ENCODE measurements at regions not wholly inside any gene's neighbourhood (a gene's known extent, or its start where the extent isn't known, plus 50 kb on each side); places are given as distances from the start of the nearest gene placed in this dataset.

- TF ChIP-seq ZNF274 (IDR thresholded peaks at IDR 0.05; ENCODE audit: low read depth, low read length) (no peak), YY1 (IDR thresholded peaks at IDR 0.05; ENCODE audit: insufficient read depth, insufficient read length) (no peak), SUZ12 (IDR thresholded peaks at IDR 0.05; ENCODE audit: extremely low read depth, insufficient read depth, insufficient read length) (no peak)
- Histone ChIP-seq H3K36me3 (ENCODE audit: insufficient read depth, insufficient read length, low read length) (no peaks in the 10 kb centered on the region), H3K27me3 (ENCODE audit: insufficient read depth, insufficient read length) (no peaks in the 10 kb centered on the region)
Observed at GRCh38 chr18:39271654-39272053, 1706.1 kb upstream of the CELF4 start.

GRCh38 chr18:39260565-39260964 is 1695.0 kb upstream of the CELF4 start:
- no peaks in the 10 kb centered on the region for H3K9me3 ChIP-seq (ENCODE audit: insufficient read depth, low read length)
- no peak overlapping the region for H3K9ac ChIP-seq (ENCODE audit: insufficient read length, low read depth)
- H3K36me3 ChIP-seq (ENCODE audit: insufficient read depth, insufficient read length, low read length), result no peaks in the 10 kb centered on the region
- no peaks in the 10 kb centered on the region for H3K27me3 ChIP-seq (ENCODE audit: insufficient read depth, insufficient read length)
- TF ChIP-seq YY1 (IDR thresholded peaks at IDR 0.05; ENCODE audit: insufficient read depth, insufficient read length), result no peak
- no peaks in the 10 kb centered on the region for H3K4me1 ChIP-seq (ENCODE audit: insufficient read depth, insufficient read length)
- no peak overlapping the region for H3K4me3 ChIP-seq (ENCODE audit: insufficient read length, low read depth)
- DNase-seq (ENCODE audit: low read depth, low spot score), result no peak

More at GRCh38 chr18:39271654-39272053, 1706.1 kb upstream of the CELF4 start:
- no peaks in the 10 kb centered on the region for H3K9me3 ChIP-seq (ENCODE audit: insufficient read depth, low read length)
- H3K4me3 ChIP-seq (ENCODE audit: insufficient read length, low read depth), result no peak overlapping the region
- no peaks in the 10 kb centered on the region for H3K4me1 ChIP-seq (ENCODE audit: insufficient read depth, insufficient read length)
- DNase-seq (ENCODE audit: low read depth, low spot score), result no peak
- no peak overlapping the region for H3K9ac ChIP-seq (ENCODE audit: insufficient read length, low read depth)

GRCh38 chr18:39259736-39260135 is 1694.1 kb upstream of the CELF4 start:
- no peak for DNase-seq (ENCODE audit: low read depth, low spot score)
- TF ChIP-seq SUZ12 (IDR thresholded peaks at IDR 0.05; ENCODE audit: extremely low read depth, insufficient read depth, insufficient read length) (no peak), ZNF274 (IDR thresholded peaks at IDR 0.05; ENCODE audit: low read depth, low read length) (no peak)
- Histone ChIP-seq H3K9me3 (ENCODE audit: insufficient read depth, low read length) (no peaks in the 10 kb centered on the region), H3K4me1 (ENCODE audit: insufficient read depth, insufficient read length) (no peaks in the 10 kb centered on the region), H3K27me3 (ENCODE audit: insufficient read depth, insufficient read length) (no peaks in the 10 kb centered on the region), H3K9ac (ENCODE audit: insufficient read length, low read depth) (no peak overlapping the region), H3K4me3 (ENCODE audit: insufficient read length, low read depth) (no peak overlapping the region), H3K36me3 (ENCODE audit: insufficient read depth, insufficient read length, low read length) (no peaks in the 10 kb centered on the region)

- TF ChIP-seq ZNF274 (IDR thresholded peaks at IDR 0.05; ENCODE audit: low read depth, low read length) (no peak), SUZ12 (IDR thresholded peaks at IDR 0.05; ENCODE audit: extremely low read depth, insufficient read depth, insufficient read length) (no peak), YY1 (IDR thresholded peaks at IDR 0.05; ENCODE audit: insufficient read depth, insufficient read length) (no peak)
- H3K27me3 ChIP-seq (ENCODE audit: insufficient read depth, insufficient read length), result no peaks in the 10 kb centered on the region
- no peak overlapping the region for H3K4me3 ChIP-seq (ENCODE audit: insufficient read length, low read depth)
- H3K9me3 ChIP-seq (ENCODE audit: insufficient read depth, low read length), result no peaks in the 10 kb centered on the region
- no peaks in the 10 kb centered on the region for H3K4me1 ChIP-seq (ENCODE audit: insufficient read depth, insufficient read length)
- no peaks in the 10 kb centered on the region for H3K36me3 ChIP-seq (ENCODE audit: insufficient read depth, insufficient read length, low read length)
- no peak for DNase-seq (ENCODE audit: low read depth, low spot score)
- no peak overlapping the region for H3K9ac ChIP-seq (ENCODE audit: insufficient read length, low read depth)
Observed at GRCh38 chr18:39244242-39244641, 1678.6 kb upstream of the CELF4 start.

GRCh38 chr18:39241534-39241933 is 1675.9 kb upstream of the CELF4 start:
- Histone ChIP-seq H3K4me3 (ENCODE audit: insufficient read length, low read depth) (no peak overlapping the region), H3K27me3 (ENCODE audit: insufficient read depth, insufficient read length) (no peaks in the 10 kb centered on the region)
- TF ChIP-seq SUZ12 (IDR thresholded peaks at IDR 0.05; ENCODE audit: extremely low read depth, insufficient read depth, insufficient read length) (no peak), ZNF274 (IDR thresholded peaks at IDR 0.05; ENCODE audit: low read depth, low read length) (no peak), YY1 (IDR thresholded peaks at IDR 0.05; ENCODE audit: insufficient read depth, insufficient read length) (no peak)

GRCh38 chr18:39238981-39239660 is 1673.5 kb upstream of the CELF4 start:
- Histone ChIP-seq H3K9ac (ENCODE audit: insufficient read length, low read depth) (no peak overlapping the region), H3K4me3 (ENCODE audit: insufficient read length, low read depth) (no peak overlapping the region), H3K9me3 (ENCODE audit: insufficient read depth, low read length) (peaks cover 7% of the 10 kb centered on the region; the same call in 1 of the 2 replicates), H3K36me3 (ENCODE audit: insufficient read depth, insufficient read length, low read length) (no peaks in the 10 kb centered on the region), H3K4me1 (ENCODE audit: insufficient read depth, insufficient read length) (no peaks in the 10 kb centered on the region), H3K27me3 (ENCODE audit: insufficient read depth, insufficient read length) (no peaks in the 10 kb centered on the region)
- TF ChIP-seq SUZ12 (IDR thresholded peaks at IDR 0.05; ENCODE audit: extremely low read depth, insufficient read depth, insufficient read length), result no peak
- no peak for DNase-seq (ENCODE audit: low read depth, low spot score)

More at GRCh38 chr18:39241534-39241933, 1675.9 kb upstream of the CELF4 start:
- Histone ChIP-seq H3K36me3 (ENCODE audit: insufficient read depth, insufficient read length, low read length) (no peaks in the 10 kb centered on the region), H3K9me3 (ENCODE audit: insufficient read depth, low read length) (no peaks in the 10 kb centered on the region), H3K4me1 (ENCODE audit: insufficient read depth, insufficient read length) (no peaks in the 10 kb centered on the region), H3K9ac (ENCODE audit: insufficient read length, low read depth) (no peak overlapping the region)
- no peak for DNase-seq (ENCODE audit: low read depth, low spot score)

- Histone ChIP-seq H3K4me1 (ENCODE audit: insufficient read depth, insufficient read length) (no peaks in the 10 kb centered on the region), H3K4me3 (ENCODE audit: insufficient read length, low read depth) (no peak overlapping the region), H3K9me3 (ENCODE audit: insufficient read depth, low read length) (peaks cover 7% of the 10 kb centered on the region; the same call in 1 of the 2 replicates), H3K27me3 (ENCODE audit: insufficient read depth, insufficient read length) (no peaks in the 10 kb centered on the region), H3K9ac (ENCODE audit: insufficient read length, low read depth) (no peak overlapping the region), H3K36me3 (ENCODE audit: insufficient read depth, insufficient read length, low read length) (no peaks in the 10 kb centered on the region)
- TF ChIP-seq YY1 (IDR thresholded peaks at IDR 0.05; ENCODE audit: insufficient read depth, insufficient read length), result no peak
- TF ChIP-seq SUZ12 (IDR thresholded peaks at IDR 0.05; ENCODE audit: extremely low read depth, insufficient read depth, insufficient read length), result no peak
- no peak for TF ChIP-seq ZNF274 (IDR thresholded peaks at IDR 0.05; ENCODE audit: low read depth, low read length)
- no peak for DNase-seq (ENCODE audit: low read depth, low spot score)
Observed at GRCh38 chr18:39235118-39235719, 1669.6 kb upstream of the CELF4 start.

Measured in NT2/D1 (cell line).